Lung microvascular endothelial cell (primary cell): ENCODE measurements at regions not wholly inside any gene's neighbourhood (a gene's known extent, or its start where the extent isn't known, plus 50 kb on each side); places are given as distances from the start of the nearest gene placed in this dataset.

ENCODE experiments used
- DNase-seq, 2 donors: peaks; one replicate each; pipeline versions ENCODE4 v3.0.0 to v3.0.0-alpha.2; 2010; ENCODE audit warnings: low read depth in 2 of 2

GRCh38 chr2:38450509-38450908 lies 73.4 kb upstream of the ATL2 start:
- no peak for DNase-seq

GRCh38 chr2:38448692-38449410 lies 71.8 kb upstream of the ATL2 start:
- no peak for DNase-seq

DNA sequence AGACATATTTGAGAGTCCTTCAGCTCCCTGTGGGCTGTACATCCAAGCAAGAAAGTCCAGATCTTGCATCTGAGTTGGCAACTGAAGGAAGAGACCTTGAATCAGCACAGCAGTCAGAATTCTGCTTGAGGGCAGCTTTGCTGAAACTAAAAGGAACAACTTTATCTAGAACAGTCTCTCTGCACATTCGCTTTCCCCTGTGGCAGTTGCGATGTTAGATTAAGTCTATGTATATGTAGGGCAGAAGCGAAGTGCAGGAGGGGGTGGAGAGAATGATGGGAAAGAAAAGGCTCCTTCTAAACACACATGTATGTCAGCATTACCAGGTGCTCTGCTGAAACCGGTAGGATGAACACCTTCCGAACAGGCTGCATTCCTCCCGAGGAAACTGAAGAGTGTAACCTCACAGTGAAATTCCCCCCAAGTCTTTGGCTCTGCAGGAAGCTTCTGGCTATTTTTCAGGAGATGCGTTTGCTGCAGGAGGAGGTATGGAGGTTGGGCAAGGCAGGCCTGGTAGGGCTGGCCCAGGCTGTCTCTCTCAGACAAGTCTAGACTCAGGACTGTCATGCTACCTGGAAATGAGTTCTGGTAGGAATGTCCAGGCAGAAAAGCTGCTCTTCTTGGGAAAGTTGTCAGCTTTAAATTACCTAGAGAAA lies 70.0 kb upstream of the ATL2 start:
- DNase-seq = no peak

GRCh38 chr2:38446418-38446817 lies 69.3 kb upstream of the ATL2 start:
- DNase-seq = no peak

DNA sequence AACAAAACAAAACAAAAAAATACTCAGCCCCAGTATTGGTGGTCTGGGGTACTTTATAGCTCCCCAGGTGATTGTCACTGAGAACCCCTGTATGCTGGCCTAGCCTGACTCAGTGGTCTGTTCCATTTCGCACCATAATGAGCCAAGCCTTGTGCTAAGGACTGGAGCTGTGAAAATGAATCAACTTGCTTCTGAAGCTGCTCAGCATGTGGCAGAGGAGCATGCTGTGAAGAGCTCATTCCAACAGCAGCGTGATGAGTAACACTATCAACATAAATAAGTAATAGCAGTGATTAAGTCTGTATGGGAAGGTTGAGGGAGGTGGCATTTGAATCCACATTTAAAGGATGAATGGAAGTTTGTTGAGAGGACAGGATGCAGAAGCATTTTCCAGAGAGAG lies 67.2 kb upstream of the ATL2 start:
- no peak for DNase-seq

- peak in 1 of 2 donors; percentile 19 for DNase-seq
Measured at GRCh38 chr2:38442643-38443541, 65.8 kb upstream of the ATL2 start.

GRCh38 chr2:38441346-38441745 lies 64.3 kb upstream of the ATL2 start:
- DNase-seq = no peak

DNA sequence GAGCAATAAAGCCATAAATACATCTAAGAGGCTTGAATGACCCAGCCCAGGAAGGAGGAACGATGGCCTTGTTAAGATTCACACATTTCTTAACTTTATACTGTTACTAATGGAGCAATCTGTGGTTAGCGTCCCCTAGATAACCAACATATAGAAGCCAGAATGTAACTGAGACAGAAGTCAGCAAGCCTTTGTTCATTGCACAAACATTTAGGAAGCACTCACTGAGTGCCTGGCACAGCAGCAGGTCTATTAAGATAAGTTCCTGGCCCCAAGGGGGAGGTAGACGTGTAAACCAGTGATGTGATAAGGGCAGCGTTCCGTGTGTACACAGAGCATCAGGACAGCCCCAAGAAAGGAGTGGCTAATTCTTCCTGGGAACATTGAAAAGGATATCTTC lies 63.6 kb upstream of the ATL2 start:
- DNase-seq = no peak

GRCh38 chr2:38439863-38440262 lies 62.8 kb upstream of the ATL2 start:
- DNase-seq = no peak

- no peak for DNase-seq
Measured at GRCh38 chr2:38438883-38439612, 62.0 kb upstream of the ATL2 start.

DNA sequence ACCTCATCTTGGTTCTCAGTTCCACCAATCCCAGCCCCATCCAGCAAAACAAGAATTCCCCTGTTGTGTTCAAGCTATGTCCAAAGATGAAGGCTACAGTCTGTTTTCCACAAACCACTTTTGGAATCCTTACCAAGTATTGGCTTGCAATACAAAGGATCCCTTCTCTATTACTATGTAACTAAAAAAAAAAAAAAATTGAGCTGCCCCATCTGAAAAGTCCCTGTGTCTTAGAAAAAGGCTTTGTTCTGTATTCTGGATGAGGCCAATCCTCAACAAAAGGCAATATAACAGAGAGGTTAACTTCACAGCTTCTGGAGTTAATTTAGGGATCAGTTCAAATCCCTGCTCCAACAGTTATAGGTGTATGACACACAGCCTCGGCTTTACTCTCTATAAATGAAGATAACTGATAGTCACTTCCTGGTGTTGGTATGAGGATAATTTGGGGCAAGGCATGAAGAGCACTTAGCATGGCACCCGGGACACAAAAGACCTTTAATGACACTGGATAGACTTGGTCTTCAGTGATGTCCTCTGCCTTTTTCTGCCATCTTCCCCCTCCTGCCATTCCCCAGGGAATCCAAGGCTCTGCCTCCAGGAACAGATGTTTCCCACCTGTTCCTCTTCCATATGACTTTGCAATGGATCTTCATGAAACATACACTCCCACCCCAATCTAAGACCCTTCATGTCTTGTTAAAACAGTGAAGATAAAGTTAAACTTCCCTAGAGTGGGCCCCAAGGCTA lies 61.2 kb upstream of the ATL2 start:
- DNase-seq = no peak

DNA sequence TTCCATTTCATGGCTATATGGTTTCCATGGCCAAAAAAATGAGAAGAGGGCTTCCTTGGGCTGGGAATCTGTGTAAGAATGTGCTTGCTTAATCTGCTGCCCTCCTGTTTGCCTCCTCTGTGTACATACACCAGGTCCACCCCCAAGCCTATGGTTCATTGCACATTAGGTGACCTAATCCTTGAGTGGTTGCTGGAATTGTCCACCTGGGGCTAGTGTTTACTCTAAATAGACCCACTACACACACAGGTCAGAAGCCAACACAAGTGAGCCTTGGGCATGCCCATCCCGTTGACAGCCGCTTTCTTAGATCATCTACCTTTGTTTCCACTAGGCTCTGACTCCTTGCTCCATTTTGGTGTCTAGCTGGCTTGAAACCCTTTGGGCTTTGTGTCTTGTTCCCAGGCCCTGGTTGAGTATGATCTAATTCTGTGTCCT lies 59.2 kb upstream of the ATL2 start:
- DNase-seq = no peak

DNA sequence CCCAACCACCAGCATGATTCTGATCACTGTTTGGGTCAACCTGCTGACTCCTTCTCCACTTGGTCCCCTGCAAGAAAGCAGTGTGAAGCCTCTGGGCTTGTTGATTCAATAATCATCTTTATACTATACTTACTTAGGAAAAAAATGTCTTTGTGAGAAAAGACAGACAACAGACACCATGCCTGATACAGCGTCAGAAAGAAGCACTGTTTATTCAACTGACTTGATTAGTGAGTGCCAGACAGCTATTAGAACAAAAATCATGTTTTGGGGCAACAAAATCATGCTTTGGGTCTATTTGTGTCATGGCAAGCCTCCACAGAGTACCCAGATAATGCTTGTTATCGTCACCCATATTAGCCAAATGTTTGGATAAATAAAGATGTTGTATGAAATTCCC lies 58.7 kb upstream of the ATL2 start:
- DNase-seq = no peak

DNA sequence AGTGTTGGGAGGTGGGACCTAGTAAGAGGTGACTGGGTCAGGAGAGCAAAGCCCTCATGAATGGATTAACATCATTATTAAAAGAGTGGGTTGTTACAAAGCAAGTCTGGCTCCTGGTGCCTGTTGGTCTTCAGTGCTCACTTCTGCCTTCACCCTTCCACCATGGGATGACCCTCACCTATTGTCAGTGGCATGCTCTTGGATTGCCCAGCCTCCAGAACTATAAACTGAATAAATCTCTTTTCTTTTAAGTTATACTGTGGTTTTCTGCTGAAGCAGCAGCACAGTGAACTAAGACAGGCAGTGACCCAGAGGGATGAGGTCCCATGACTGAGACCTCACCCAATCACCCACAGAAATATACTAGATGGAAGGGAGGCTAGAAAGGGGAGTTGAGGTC lies 57.5 kb upstream of the ATL2 start:
- no peak for DNase-seq

DNA sequence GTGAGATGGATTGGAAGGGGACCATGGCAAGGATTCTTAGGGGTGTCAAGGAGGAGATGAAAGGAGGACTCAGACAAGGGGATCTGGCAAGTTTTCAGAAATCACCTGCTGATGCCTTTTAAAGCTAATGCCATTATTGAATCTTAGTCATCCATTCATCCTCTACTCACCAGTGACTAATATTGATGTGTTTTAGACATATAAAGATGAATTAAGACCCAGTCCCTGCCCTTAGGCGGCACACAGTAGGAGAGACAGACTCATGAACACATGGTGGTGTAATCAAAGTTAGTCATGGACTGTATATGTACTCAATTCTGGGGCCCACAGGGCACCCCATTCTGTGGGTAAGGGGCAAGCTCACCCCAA lies 56.5 kb upstream of the ATL2 start:
- DNase-seq = no peak

- DNase-seq = no peak
Measured at GRCh38 chr2:38432820-38433606, 55.9 kb upstream of the ATL2 start.

- no peak for DNase-seq
Measured at GRCh38 chr2:38430597-38431207, 53.6 kb upstream of the ATL2 start.

GRCh38 chr2:38430196-38430595 lies 53.1 kb upstream of the ATL2 start:
- no peak for DNase-seq

GRCh38 chr2:38427936-38428335 lies 50.9 kb upstream of the ATL2 start:
- DNase-seq = no peak

DNA sequence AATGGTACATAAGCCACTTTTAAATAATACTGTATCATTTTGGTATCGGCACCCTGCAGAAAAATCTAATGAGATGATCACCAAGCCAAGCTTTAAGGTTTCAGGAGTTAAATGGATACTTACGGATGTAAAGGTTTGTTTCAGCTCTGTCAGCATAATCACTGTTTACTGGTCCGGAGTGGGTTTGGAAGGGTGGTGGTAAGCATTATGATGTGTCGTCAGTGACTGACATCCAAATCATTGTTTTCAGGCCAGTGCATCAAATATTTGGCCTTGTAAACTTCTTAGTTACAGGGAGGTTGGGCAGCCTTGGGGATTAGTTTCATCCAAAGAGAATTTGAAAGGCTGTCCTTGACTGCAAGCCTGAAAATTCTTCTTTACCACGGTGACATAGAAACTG lies 50.0 kb upstream of the ATL2 start:
- DNase-seq = no peak
